ENCODE measurements at regions not wholly inside any gene's neighbourhood (a gene's known extent, or its start where the extent isn't known, plus 50 kb on each side); places are given as distances from the start of the nearest gene placed in this dataset.

GRCh38 chr5:135711911-135712310 is 122.6 kb upstream of the SLC25A48 start:
- H3K4me1 ChIP-seq (ENCODE audit: control insufficient read depth in 2 of 2, insufficient read depth in 1 of 2, low read depth in 1 of 2, low read length in 2 of 2), result peaks cover 0 to 7% of the 10 kb centered on the region in 2 donors
- H2BK120ac ChIP-seq (ENCODE audit: low read depth, low read length), result no peak overlapping the region
- H2BK12ac ChIP-seq (ENCODE audit: low read length), result no peak overlapping the region
- no peak overlapping the region for H2BK5ac ChIP-seq (ENCODE audit: low read length)
- no peak overlapping the region for H2BK15ac ChIP-seq (ENCODE audit: low read length)
- no peak overlapping the region for H2AFZ ChIP-seq (ENCODE audit: low read length)
- H3K4ac ChIP-seq (ENCODE audit: low read length), result no peak overlapping the region
- no peak overlapping the region for H3K23ac ChIP-seq (ENCODE audit: low read depth, low read length, poor library complexity)
- no peaks in the 10 kb centered on the region for H3K79me1 ChIP-seq (ENCODE audit: low read depth, low read length)
- H4K91ac ChIP-seq (ENCODE audit: low read depth, low read length, poor library complexity), result no peak overlapping the region
- WGBS, 2 donors (ENCODE audit: extremely low coverage in 2 of 2, insufficient read length in 2 of 2, insufficient replicate concordance in 1 of 2), result no CpG with 5 or more reads among the region's 6 CpGs
- H3K18ac ChIP-seq (ENCODE audit: low read length), result no peak overlapping the region
- H3K27ac ChIP-seq (replicated peaks; ENCODE audit: low read length), result no peak overlapping the region
- no peak overlapping the region for H2AK5ac ChIP-seq (ENCODE audit: low read depth, low read length)
- H3K14ac ChIP-seq (ENCODE audit: low read length), result no peak overlapping the region
- H3K9ac ChIP-seq (ENCODE audit: low read depth, low read length, poor library complexity), result no peak overlapping the region
- H3K4me2 ChIP-seq (ENCODE audit: insufficient read depth, low read length, poor library complexity, severe bottlenecking), result no peak overlapping the region
- H3K4me3 ChIP-seq (ENCODE audit: low read length in 2 of 2), result no peak overlapping the region
- H4K8ac ChIP-seq (ENCODE audit: low read depth, low read length), result no peak overlapping the region
- H3K27me3 ChIP-seq (ENCODE audit: control insufficient read depth in 3 of 3, insufficient read depth in 3 of 3, low read depth in 1 of 3, low read length in 3 of 3), result peaks cover 0 to 7% (median 0%) of the 10 kb centered on the region in 3 experiments
- DNase-seq (ENCODE audit: low spot score), result no peak
- H3K9me3 ChIP-seq (replicated peaks in 1 of 2; ENCODE audit: control insufficient read depth in 2 of 2, insufficient read depth in 1 of 2, low read depth in 1 of 2, low read length in 2 of 2), result no peaks in the 10 kb centered on the region
- H3K36me3 ChIP-seq (replicated peaks in 1 of 2; ENCODE audit: control insufficient read depth in 2 of 2, insufficient read depth in 2 of 2, low read length in 2 of 2), result no peaks in the 10 kb centered on the region

- Histone ChIP-seq H2BK12ac (ENCODE audit: low read length) (no peak overlapping the region), H2BK120ac (ENCODE audit: low read depth, low read length) (no peak overlapping the region), H3K9ac (ENCODE audit: low read depth, low read length, poor library complexity) (no peak overlapping the region), H2AFZ (ENCODE audit: low read length) (no peak overlapping the region), H3K4me3 (ENCODE audit: low read length in 2 of 2) (no peak overlapping the region), H3K4me2 (ENCODE audit: insufficient read depth, low read length, poor library complexity, severe bottlenecking) (no peak overlapping the region), H3K23ac (ENCODE audit: low read depth, low read length, poor library complexity) (no peak overlapping the region), H3K4me1 (ENCODE audit: control insufficient read depth in 2 of 2, insufficient read depth in 1 of 2, low read depth in 1 of 2, low read length in 2 of 2) (peaks cover 0 to 5% of the 10 kb centered on the region in 2 donors), H3K79me1 (ENCODE audit: low read depth, low read length) (no peaks in the 10 kb centered on the region), H3K36me3 (replicated peaks in 1 of 2; ENCODE audit: control insufficient read depth in 2 of 2, insufficient read depth in 2 of 2, low read length in 2 of 2) (no peaks in the 10 kb centered on the region), H3K18ac (ENCODE audit: low read length) (no peak overlapping the region), H3K27me3 (ENCODE audit: control insufficient read depth in 3 of 3, insufficient read depth in 3 of 3, low read depth in 1 of 3, low read length in 3 of 3) (peaks cover 0 to 7% (median 0%) of the 10 kb centered on the region in 3 experiments), H3K14ac (ENCODE audit: low read length) (no peak overlapping the region), H2AK5ac (ENCODE audit: low read depth, low read length) (no peak overlapping the region), H3K4ac (ENCODE audit: low read length) (no peak overlapping the region), H3K27ac (replicated peaks; ENCODE audit: low read length) (no peak overlapping the region), H4K8ac (ENCODE audit: low read depth, low read length) (no peak overlapping the region), H4K91ac (ENCODE audit: low read depth, low read length, poor library complexity) (no peak overlapping the region), H3K9me3 (replicated peaks in 1 of 2; ENCODE audit: control insufficient read depth in 2 of 2, insufficient read depth in 1 of 2, low read depth in 1 of 2, low read length in 2 of 2) (no peaks in the 10 kb centered on the region), H2BK5ac (ENCODE audit: low read length) (no peak overlapping the region), H2BK15ac (ENCODE audit: low read length) (no peak overlapping the region)
- no peak for DNase-seq (ENCODE audit: low spot score)
- no CpG with 5 or more reads among the region's 5 CpGs for WGBS, 2 donors (ENCODE audit: extremely low coverage in 2 of 2, insufficient read length in 2 of 2, insufficient replicate concordance in 1 of 2)
Measured at GRCh38 chr5:135710045-135710675, 124.3 kb upstream of the SLC25A48 start.

GRCh38 chr5:135709208-135709575 is 125.3 kb upstream of the SLC25A48 start:
- Histone ChIP-seq H3K4me2 (ENCODE audit: insufficient read depth, low read length, poor library complexity, severe bottlenecking) (no peak overlapping the region), H3K23ac (ENCODE audit: low read depth, low read length, poor library complexity) (no peak overlapping the region), H3K79me1 (ENCODE audit: low read depth, low read length) (no peaks in the 10 kb centered on the region), H3K18ac (ENCODE audit: low read length) (no peak overlapping the region), H2BK12ac (ENCODE audit: low read length) (no peak overlapping the region), H3K27me3 (ENCODE audit: control insufficient read depth in 3 of 3, insufficient read depth in 3 of 3, low read depth in 1 of 3, low read length in 3 of 3) (peaks cover 0 to 7% (median 0%) of the 10 kb centered on the region in 3 experiments), H2AFZ (ENCODE audit: low read length) (no peak overlapping the region), H2BK120ac (ENCODE audit: low read depth, low read length) (no peak overlapping the region), H2BK15ac (ENCODE audit: low read length) (no peak overlapping the region), H3K9me3 (replicated peaks in 1 of 2; ENCODE audit: control insufficient read depth in 2 of 2, insufficient read depth in 1 of 2, low read depth in 1 of 2, low read length in 2 of 2) (no peaks in the 10 kb centered on the region), H2AK5ac (ENCODE audit: low read depth, low read length) (no peak overlapping the region), H4K8ac (ENCODE audit: low read depth, low read length) (no peak overlapping the region), H3K4me3 (ENCODE audit: low read length in 2 of 2) (no peak overlapping the region), H3K4me1 (ENCODE audit: control insufficient read depth in 2 of 2, insufficient read depth in 1 of 2, low read depth in 1 of 2, low read length in 2 of 2) (peaks cover 0 to 5% of the 10 kb centered on the region in 2 donors), H3K36me3 (replicated peaks in 1 of 2; ENCODE audit: control insufficient read depth in 2 of 2, insufficient read depth in 2 of 2, low read length in 2 of 2) (no peaks in the 10 kb centered on the region), H3K14ac (ENCODE audit: low read length) (no peak overlapping the region), H3K9ac (ENCODE audit: low read depth, low read length, poor library complexity) (no peak overlapping the region), H3K4ac (ENCODE audit: low read length) (no peak overlapping the region), H4K91ac (ENCODE audit: low read depth, low read length, poor library complexity) (no peak overlapping the region), H2BK5ac (ENCODE audit: low read length) (no peak overlapping the region), H3K27ac (replicated peaks; ENCODE audit: low read length) (no peak overlapping the region)
- no peak for DNase-seq (ENCODE audit: low spot score)
- WGBS, 2 donors (ENCODE audit: extremely low coverage in 2 of 2, insufficient read length in 2 of 2, insufficient replicate concordance in 1 of 2), result no CpG with 5 or more reads among the region's 3 CpGs

- no peak overlapping the region for H3K4ac ChIP-seq (ENCODE audit: low read length)
- no peak for DNase-seq (ENCODE audit: low spot score)
- no peak overlapping the region for H2BK12ac ChIP-seq (ENCODE audit: low read length)
- H3K9me3 ChIP-seq (replicated peaks in 1 of 2; ENCODE audit: control insufficient read depth in 2 of 2, insufficient read depth in 1 of 2, low read depth in 1 of 2, low read length in 2 of 2), result no peaks in the 10 kb centered on the region
- no peak overlapping the region for H3K18ac ChIP-seq (ENCODE audit: low read length)
- no peak overlapping the region for H4K91ac ChIP-seq (ENCODE audit: low read depth, low read length, poor library complexity)
- H3K14ac ChIP-seq (ENCODE audit: low read length), result no peak overlapping the region
- H2AK5ac ChIP-seq (ENCODE audit: low read depth, low read length), result no peak overlapping the region
- peaks cover 0 to 5% of the 10 kb centered on the region in 2 donors for H3K4me1 ChIP-seq (ENCODE audit: control insufficient read depth in 2 of 2, insufficient read depth in 1 of 2, low read depth in 1 of 2, low read length in 2 of 2)
- H2BK5ac ChIP-seq (ENCODE audit: low read length), result no peak overlapping the region
- peaks cover 0 to 4% (median 0%) of the 10 kb centered on the region in 3 experiments for H3K27me3 ChIP-seq (ENCODE audit: control insufficient read depth in 3 of 3, insufficient read depth in 3 of 3, low read depth in 1 of 3, low read length in 3 of 3)
- peak overlapping the region; percentile 7 for H4K8ac ChIP-seq (ENCODE audit: low read depth, low read length)
- no peak overlapping the region for H3K27ac ChIP-seq (replicated peaks; ENCODE audit: low read length)
- no peaks in the 10 kb centered on the region for H3K79me1 ChIP-seq (ENCODE audit: low read depth, low read length)
- no peaks in the 10 kb centered on the region for H3K36me3 ChIP-seq (replicated peaks in 1 of 2; ENCODE audit: control insufficient read depth in 2 of 2, insufficient read depth in 2 of 2, low read length in 2 of 2)
- no peak overlapping the region for H2BK15ac ChIP-seq (ENCODE audit: low read length)
- no peak overlapping the region for H2AFZ ChIP-seq (ENCODE audit: low read length)
- whole genome bisulfite sequencing, 2 donors (ENCODE audit: extremely low coverage in 2 of 2, insufficient read length in 2 of 2, insufficient replicate concordance in 1 of 2), result no CpG with 5 or more reads among the region's 3 CpGs
- H3K23ac ChIP-seq (ENCODE audit: low read depth, low read length, poor library complexity), result no peak overlapping the region
- no peak overlapping the region for H3K9ac ChIP-seq (ENCODE audit: low read depth, low read length, poor library complexity)
- H3K4me2 ChIP-seq (ENCODE audit: insufficient read depth, low read length, poor library complexity, severe bottlenecking), result no peak overlapping the region
- H3K4me3 ChIP-seq (ENCODE audit: low read length in 2 of 2), result no peak overlapping the region
- H2BK120ac ChIP-seq (ENCODE audit: low read depth, low read length), result no peak overlapping the region
Measured at GRCh38 chr5:135708481-135709207, 125.8 kb upstream of the SLC25A48 start.

Data from neuronal stem cell (in vitro differentiated cells).